Right lobe of liver (tissue), 6 donors: ENCODE measurements at regions not wholly inside any gene's neighbourhood (a gene's known extent, or its start where the extent isn't known, plus 50 kb on each side); places are given as distances from the start of the nearest gene placed in this dataset.

Source experiments
- ATAC-seq, 4 donors: fragments of 200-7000 bp; cut with Tn5 transposase; one replicate each; pipeline ENCODE4 v1.9.1; 2020; ENCODE audit warnings: mild to moderate bottlenecking in 4 of 4, moderate library complexity in 4 of 4
- DNase-seq, 3 donors: peaks; one replicate each; pipeline ENCODE4 v3.0.0-alpha.2; 2020
- H3K27ac ChIP-seq, 3 donors: fragments of 200-600 bp; one replicate each; pipeline ENCODE4 v1.8.0; 2022
- H3K27me3 ChIP-seq, 2 donors: fragments of 200-600 bp; one replicate each; pipeline ENCODE4 v1.8.0; 2022
- H3K36me3 ChIP-seq, 4 donors: fragments of 200-600 bp; sonication (generic) in 1 of 4; one replicate each; pipeline versions ENCODE4 v1.5.1 to v1.8.0; 2017 to 2022; ENCODE audit warnings: control low read depth in 1 of 4
- H3K4me1 ChIP-seq, 4 donors: fragments of 200-600 bp; sonication (generic) in 1 of 4; one replicate each; pipeline versions ENCODE4 v1.5.1 to v1.8.0; 2017 to 2022; ENCODE audit warnings: control low read depth in 1 of 4
- H3K4me3 ChIP-seq, 3 donors: fragments of 200-600 bp; one replicate each; pipeline ENCODE4 v1.8.0; 2022
- H3K9me3 ChIP-seq, 4 donors: fragments of 200-600 bp; sonication (generic) in 1 of 4; one replicate each; pipeline versions ENCODE4 v1.5.1 to v1.8.0; 2017 to 2022; ENCODE audit warnings: control low read depth in 1 of 4
- CTCF ChIP-seq, 4 donors: fragments of 200-600 bp in 3 of 4; fragments of 450-650 bp in 1 of 4; IDR thresholded peaks; one replicate each; pipeline versions ENCODE4 v1.5.1 to v1.8.0; 2016 to 2022; ENCODE audit warnings: antibody characterized with exemption in 4 of 4, mild to moderate bottlenecking in 2 of 4
- POLR2A ChIP-seq: fragments of 450-650 bp; IDR thresholded peaks from one replicate; pipeline ENCODE4 v1.6.1; 2017; ENCODE audit warnings: antibody characterized with exemption, mild to moderate bottlenecking
- WGBS: methylation state at CpG from one replicate; pipeline ENCODE4 v1.1.6; 2018; ENCODE audit warnings: low coverage, low lambda C conversion rate; ENCODE audit not compliant: insufficient coverage; ENCODE audit errors: missing lambda C conversion rate; 5-methylcytosine and 5-hydroxymethylcytosine counted together
- intact Hi-C, 2 donors: fragments of 100-400 bp; cut with DNase I; formaldehyde crosslinking; loops; one replicate each; pipeline versions ENCODE4 v1.11.2 to v1.14.1; 2022
- donor health status: DM: no; HTN: yes; CAD: no.
- donor health status: DM: no; HTN: no; CAD: no.
- donor health status: DM: no; HTN: no; CAD: no.
- donor health status: DM: no; HTN: yes; CAD: no.
- donor health status: DM: no; HTN: yes; CAD: no.

GRCh38 chr2:114373591-114373990 lies 68.8 kb upstream of the DPP10 start:
- ATAC-seq, result no peak
- H3K9me3 ChIP-seq, result peaks cover 0 to 3% (median 0%) of the 10 kb centered on the region in 4 donors
- no peak overlapping the region for H3K27ac ChIP-seq
- H3K4me1 ChIP-seq, result no peaks in the 10 kb centered on the region
- DNase-seq, result no peak
- intact Hi-C loops, result no loop called here
- H3K27me3 ChIP-seq, result no peaks in the 10 kb centered on the region
- H3K4me3 ChIP-seq, result no peak overlapping the region
- TF ChIP-seq CTCF (IDR thresholded peaks at IDR 0.05) (no peak), POLR2A (no peak)
- no peaks in the 10 kb centered on the region for H3K36me3 ChIP-seq

GRCh38 chr2:114384441-114384840 lies 58.0 kb upstream of the DPP10 start:
- no peaks in the 10 kb centered on the region for H3K36me3 ChIP-seq
- no peak for ATAC-seq

GRCh38 chr2:114389021-114389420 lies 53.4 kb upstream of the DPP10 start:
- no peaks in the 10 kb centered on the region for H3K4me1 ChIP-seq
- intact Hi-C loops, result no loop called here
- H3K9me3 ChIP-seq, result no peaks in the 10 kb centered on the region
- TF ChIP-seq CTCF (IDR thresholded peaks at IDR 0.05), result no peak
- no peak for TF ChIP-seq POLR2A
- no peak overlapping the region for H3K4me3 ChIP-seq
- no peak for ATAC-seq
- H3K27ac ChIP-seq, result no peak overlapping the region
- no peaks in the 10 kb centered on the region for H3K27me3 ChIP-seq
- DNase-seq, result no peak
- 59% methylated on average over 3 of the region's 4 CpGs for WGBS
- no peaks in the 10 kb centered on the region for H3K36me3 ChIP-seq

More at GRCh38 chr2:114384441-114384840, 58.0 kb upstream of the DPP10 start:
- TF ChIP-seq POLR2A, result no peak
- TF ChIP-seq CTCF (IDR thresholded peaks at IDR 0.05), result no peak
- Histone ChIP-seq H3K4me1 (no peaks in the 10 kb centered on the region), H3K4me3 (no peak overlapping the region), H3K27ac (no peak overlapping the region), H3K27me3 (no peaks in the 10 kb centered on the region), H3K9me3 (no peaks in the 10 kb centered on the region)
- DNase-seq, result no peak
- intact Hi-C loops, result no loop called here
- 56% methylated on average over 4 of the region's 4 CpGs for WGBS
